Breast epithelium (tissue), 3 donors: ENCODE measurements at regions not wholly inside any gene's neighbourhood (a gene's known extent, or its start where the extent isn't known, plus 50 kb on each side); places are given as distances from the start of the nearest gene placed in this dataset.

Experiments used
- CTCF ChIP-seq, 3 donors: fragments of 450-650 bp; IDR thresholded peaks; one replicate each; pipeline ENCODE4 v1.5.1; 2016 to 2017; ENCODE audit warnings: antibody characterized with exemption in 3 of 3, mild to moderate bottlenecking in 3 of 3, moderate library complexity in 3 of 3
- POLR2A ChIP-seq: fragments of 450-650 bp; IDR thresholded peaks from one replicate; pipeline ENCODE4 v1.6.1; 2016; ENCODE audit warnings: antibody characterized with exemption, mild to moderate bottlenecking, moderate library complexity
- POLR2AphosphoS5 ChIP-seq, 3 donors: sonication (generic); formaldehyde crosslinking; IDR thresholded peaks; one replicate each; pipeline ENCODE4 v1.6.1; 2017; ENCODE audit warnings: antibody characterized with exemption in 3 of 3

DNA sequence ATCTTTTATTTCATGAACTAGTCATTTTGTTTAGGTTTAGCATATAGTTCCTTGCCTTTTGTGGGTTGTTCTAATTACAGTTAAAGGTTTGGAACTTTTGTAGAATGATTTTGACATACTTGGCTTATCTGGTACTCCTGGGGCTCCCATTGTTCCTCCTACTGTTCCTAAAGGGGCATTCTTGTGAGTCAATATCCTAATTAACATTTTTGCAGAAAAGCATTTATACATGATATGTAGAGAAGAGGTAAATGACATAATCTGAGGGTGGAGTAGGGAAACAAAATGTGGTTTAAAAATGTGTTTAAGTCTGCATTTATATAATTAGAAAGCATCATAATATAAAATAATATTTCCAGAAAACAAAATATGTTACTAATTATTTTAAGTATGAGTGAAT, 529.2 kb downstream of the FAT4 start:
- no peak for TF ChIP-seq POLR2A
- no peak for TF ChIP-seq CTCF (IDR thresholded peaks at IDR 0.05)
- TF ChIP-seq POLR2AphosphoS5 (IDR thresholded peaks at IDR 0.05), result no peak
